ENCODE measurements at regions not wholly inside any gene's neighbourhood (a gene's known extent, or its start where the extent isn't known, plus 50 kb on each side); places are given as distances from the start of the nearest gene placed in this dataset.

DNA sequence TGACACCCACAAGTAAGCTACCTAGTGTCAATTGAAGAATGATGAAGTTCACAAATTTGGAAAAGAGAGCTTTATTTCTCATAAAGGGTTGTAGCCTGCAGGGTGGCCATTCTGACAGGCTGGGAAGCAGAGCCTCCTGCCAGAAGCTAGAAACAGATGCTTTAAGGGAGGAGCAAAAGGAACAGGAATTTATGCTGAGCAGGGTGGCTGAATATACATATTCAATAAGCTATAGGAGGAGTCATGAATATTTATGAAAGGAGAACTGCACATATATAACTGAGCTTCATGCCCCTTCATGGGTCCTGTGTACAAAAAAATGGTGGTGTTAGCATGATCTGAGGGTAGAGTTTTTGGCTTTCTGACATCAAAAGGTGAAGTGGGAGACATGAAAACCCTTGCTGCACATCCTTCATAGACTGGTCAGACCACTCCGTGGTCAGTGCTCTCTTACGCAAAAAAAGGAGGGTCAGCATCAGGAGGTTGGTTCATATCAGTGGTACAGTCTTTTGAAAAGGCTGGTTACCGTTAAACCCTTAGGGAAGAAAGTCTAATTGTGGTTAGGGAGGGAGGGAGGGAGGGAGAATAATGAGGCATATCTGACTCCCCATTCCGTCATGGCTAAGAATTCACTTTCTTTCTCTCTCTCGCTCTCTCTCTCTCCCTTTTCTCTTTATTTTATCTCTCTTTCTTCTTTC is 121.4 kb downstream of the LUZP4 start:
- TF ChIP-seq, protein P1, sequence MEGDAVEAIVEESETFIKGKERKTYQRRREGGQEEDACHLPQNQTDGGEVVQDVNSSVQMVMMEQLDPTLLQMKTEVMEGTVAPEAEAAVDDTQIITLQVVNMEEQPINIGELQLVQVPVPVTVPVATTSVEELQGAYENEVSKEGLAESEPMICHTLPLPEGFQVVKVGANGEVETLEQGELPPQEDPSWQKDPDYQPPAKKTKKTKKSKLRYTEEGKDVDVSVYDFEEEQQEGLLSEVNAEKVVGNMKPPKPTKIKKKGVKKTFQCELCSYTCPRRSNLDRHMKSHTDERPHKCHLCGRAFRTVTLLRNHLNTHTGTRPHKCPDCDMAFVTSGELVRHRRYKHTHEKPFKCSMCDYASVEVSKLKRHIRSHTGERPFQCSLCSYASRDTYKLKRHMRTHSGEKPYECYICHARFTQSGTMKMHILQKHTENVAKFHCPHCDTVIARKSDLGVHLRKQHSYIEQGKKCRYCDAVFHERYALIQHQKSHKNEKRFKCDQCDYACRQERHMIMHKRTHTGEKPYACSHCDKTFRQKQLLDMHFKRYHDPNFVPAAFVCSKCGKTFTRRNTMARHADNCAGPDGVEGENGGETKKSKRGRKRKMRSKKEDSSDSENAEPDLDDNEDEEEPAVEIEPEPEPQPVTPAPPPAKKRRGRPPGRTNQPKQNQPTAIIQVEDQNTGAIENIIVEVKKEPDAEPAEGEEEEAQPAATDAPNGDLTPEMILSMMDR (IDR thresholded peaks at IDR 0.05 in 8 of 11, conservative IDR thresholded peaks at IDR 0.05 in 3 of 11): no peak
- TF ChIP-seq POLR2AphosphoS5 (IDR thresholded peaks at IDR 0.05): no peak

Data from spleen (tissue), 7 donors.